Spinal cord (tissue), 9 donors: ENCODE measurements at regions not wholly inside any gene's neighbourhood (a gene's known extent, or its start where the extent isn't known, plus 50 kb on each side); places are given as distances from the start of the nearest gene placed in this dataset.

Experiments used
- DNase-seq, 6 donors: peaks; one replicate each; pipeline versions ENCODE4 v3.0.0 to v3.0.0-alpha.2; 2013 to 2015; ENCODE audit warnings: low spot score in 6 of 6, low read depth in 4 of 6
- H3K27ac ChIP-seq: one replicate; pipeline ENCODE4 v1.5.1; 2013; ENCODE audit warnings: low read depth, low read length, control low read depth
- H3K27me3 ChIP-seq: one replicate; pipeline ENCODE4 v1.6.1; 2013; ENCODE audit warnings: low read length; ENCODE audit not compliant: control insufficient read depth, insufficient read depth
- H3K36me3 ChIP-seq: one replicate; pipeline ENCODE4 v1.6.1; 2013; ENCODE audit warnings: low read length; ENCODE audit not compliant: control insufficient read depth, insufficient read depth
- H3K4me1 ChIP-seq: one replicate; pipeline ENCODE4 v1.6.1; 2013; ENCODE audit warnings: low read length; ENCODE audit not compliant: control insufficient read depth, insufficient read depth
- H3K4me3 ChIP-seq: one replicate; pipeline ENCODE4 v1.5.1; 2013; ENCODE audit warnings: low read depth, low read length, control low read depth
- H3K9me3 ChIP-seq: one replicate; pipeline ENCODE4 v1.6.1; 2013; ENCODE audit warnings: low read length; ENCODE audit not compliant: control insufficient read depth, insufficient read depth
- WGBS: methylation state at CpG from one replicate; pipeline ENCODE4 v1.1.5; 2013; ENCODE audit warnings: missing lambda C conversion rate; ENCODE audit not compliant: insufficient coverage; 5-methylcytosine and 5-hydroxymethylcytosine counted together
- donor health status: healthy.

DNA sequence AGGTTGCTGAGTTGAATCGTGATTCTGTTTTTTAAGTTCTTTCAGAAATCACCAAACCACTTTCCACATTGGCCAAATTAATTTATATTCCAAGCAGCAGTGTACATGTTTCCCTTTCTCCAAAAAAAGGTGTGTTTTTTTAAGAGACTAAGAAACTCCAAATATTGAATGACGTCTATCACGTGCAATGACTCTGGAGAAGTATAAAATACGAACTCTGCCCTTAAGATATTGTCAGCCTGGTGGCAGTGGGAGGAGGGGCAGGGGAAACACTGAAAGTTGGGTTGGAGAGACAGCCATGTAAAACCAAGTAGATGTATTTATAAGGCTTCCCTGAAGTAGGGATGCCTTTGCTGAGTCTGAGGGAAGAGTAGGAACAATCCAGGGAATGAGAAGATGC is 50.1 kb upstream of the DHRS4 start:
- WGBS, result 93% methylated on average over 3 of the region's 4 CpGs

More for the DNA sequence above, 50.1 kb upstream of the DHRS4 start:
- Histone ChIP-seq H3K36me3 (no peaks in the 10 kb centered on the region), H3K4me1 (no peaks in the 10 kb centered on the region), H3K4me3 (no peak overlapping the region), H3K27me3 (no peaks in the 10 kb centered on the region), H3K27ac (no peak overlapping the region), H3K9me3 (no peaks in the 10 kb centered on the region)
- no peak for DNase-seq
